Ascending aorta (tissue), 2 donors: ENCODE measurements at regions not wholly inside any gene's neighbourhood (a gene's known extent, or its start where the extent isn't known, plus 50 kb on each side); places are given as distances from the start of the nearest gene placed in this dataset.

Source experiments
- DNase-seq, 2 donors: peaks; one replicate each; pipeline ENCODE4 v3.0.0-alpha.2; 2019; ENCODE audit warnings: low spot score in 2 of 2
- H3K27ac ChIP-seq, 2 donors: fragments of 200-600 bp; sonication (generic); one replicate each; pipeline ENCODE4 v1.5.1; 2016 to 2017; ENCODE audit warnings: mild to moderate bottlenecking in 1 of 2
- H3K27me3 ChIP-seq: fragments of 200-600 bp; sonication (generic); one replicate; pipeline ENCODE4 v1.5.1; 2017
- H3K36me3 ChIP-seq, 2 donors: fragments of 200-600 bp; sonication (generic); one replicate each; pipeline ENCODE4 v1.5.1; 2016
- H3K4me1 ChIP-seq, 2 donors: fragments of 200-600 bp; sonication (generic); one replicate each; pipeline ENCODE4 v1.5.1; 2016 to 2017; ENCODE audit warnings: mild to moderate bottlenecking in 1 of 2
- H3K4me3 ChIP-seq, 2 donors: fragments of 200-600 bp; sonication (generic); one replicate each; pipeline ENCODE4 v1.5.1; 2016 to 2017; ENCODE audit warnings: mild to moderate bottlenecking in 1 of 2
- H3K9me3 ChIP-seq, 2 donors: fragments of 200-600 bp; sonication (generic); one replicate each; pipeline ENCODE4 v1.5.1; 2016
- CTCF ChIP-seq, 3 experiments: fragments of 200-600 bp in 2 of 3; fragments of 450-650 bp in 1 of 3; sonication (generic) in 2 of 3; IDR thresholded peaks; one replicate each; pipeline ENCODE4 v1.5.1; 2016 to 2019; ENCODE audit warnings: antibody characterized with exemption in 3 of 3, mild to moderate bottlenecking in 1 of 3, moderate library complexity in 1 of 3
- intact Hi-C: fragments of 100-400 bp; cut with DNase I; formaldehyde crosslinking; loops from one replicate; pipeline ENCODE4 v1.15.1; 2023

- no peak overlapping the region for H3K4me3 ChIP-seq
- no peak for DNase-seq
- no peak for TF ChIP-seq CTCF (IDR thresholded peaks at IDR 0.05)
These were observed 638.7 kb downstream of the ZEB2 start for GRCh38 chr2:143881246-143881645.

GRCh38 chr2:143877876-143878530, 641.9 kb downstream of the ZEB2 start:
- intact Hi-C loops = no loop called here
- DNase-seq = no peak
- Histone ChIP-seq H3K9me3 (no peaks in the 10 kb centered on the region), H3K4me3 (no peak overlapping the region), H3K27ac (no peak overlapping the region), H3K27me3 (no peaks in the 10 kb centered on the region), H3K36me3 (no peaks in the 10 kb centered on the region), H3K4me1 (no peaks in the 10 kb centered on the region)
- no peak for TF ChIP-seq CTCF (IDR thresholded peaks at IDR 0.05)

More at GRCh38 chr2:143881246-143881645, 638.7 kb downstream of the ZEB2 start:
- H3K36me3 ChIP-seq = no peaks in the 10 kb centered on the region
- no peaks in the 10 kb centered on the region for H3K4me1 ChIP-seq
- H3K27ac ChIP-seq = no peak overlapping the region
- no peaks in the 10 kb centered on the region for H3K9me3 ChIP-seq
- no peaks in the 10 kb centered on the region for H3K27me3 ChIP-seq
- intact Hi-C loops = no loop called here

- no peak for TF ChIP-seq CTCF (IDR thresholded peaks at IDR 0.05)
- Histone ChIP-seq H3K36me3 (no peaks in the 10 kb centered on the region), H3K4me3 (no peak overlapping the region), H3K9me3 (no peaks in the 10 kb centered on the region), H3K27ac (no peak overlapping the region), H3K4me1 (no peaks in the 10 kb centered on the region), H3K27me3 (no peaks in the 10 kb centered on the region)
- intact Hi-C loops = no loop called here
- no peak for DNase-seq
These were observed 642.9 kb downstream of the ZEB2 start for GRCh38 chr2:143877056-143877455.

GRCh38 chr2:143875295-143876233, 644.4 kb downstream of the ZEB2 start:
- Histone ChIP-seq H3K27ac (no peak overlapping the region), H3K9me3 (peaks cover 0 to 14% of the 10 kb centered on the region in 2 donors), H3K4me3 (no peak overlapping the region), H3K27me3 (no peaks in the 10 kb centered on the region), H3K4me1 (no peaks in the 10 kb centered on the region), H3K36me3 (no peaks in the 10 kb centered on the region)
- intact Hi-C loops = no loop called here
- DNase-seq = no peak
- no peak for TF ChIP-seq CTCF (IDR thresholded peaks at IDR 0.05)

- intact Hi-C loops = no loop called here
- Histone ChIP-seq H3K36me3 (no peaks in the 10 kb centered on the region), H3K27me3 (no peaks in the 10 kb centered on the region), H3K27ac (no peak overlapping the region), H3K4me1 (no peaks in the 10 kb centered on the region), H3K4me3 (no peak overlapping the region), H3K9me3 (peaks cover 0 to 22% of the 10 kb centered on the region in 2 donors)
- TF ChIP-seq CTCF (IDR thresholded peaks at IDR 0.05) = no peak
- DNase-seq = no peak
These were observed 646.0 kb downstream of the ZEB2 start for GRCh38 chr2:143873886-143874285.
